ENCODE measurements at regions not wholly inside any gene's neighbourhood (a gene's known extent, or its start where the extent isn't known, plus 50 kb on each side); places are given as distances from the start of the nearest gene placed in this dataset.

DNA sequence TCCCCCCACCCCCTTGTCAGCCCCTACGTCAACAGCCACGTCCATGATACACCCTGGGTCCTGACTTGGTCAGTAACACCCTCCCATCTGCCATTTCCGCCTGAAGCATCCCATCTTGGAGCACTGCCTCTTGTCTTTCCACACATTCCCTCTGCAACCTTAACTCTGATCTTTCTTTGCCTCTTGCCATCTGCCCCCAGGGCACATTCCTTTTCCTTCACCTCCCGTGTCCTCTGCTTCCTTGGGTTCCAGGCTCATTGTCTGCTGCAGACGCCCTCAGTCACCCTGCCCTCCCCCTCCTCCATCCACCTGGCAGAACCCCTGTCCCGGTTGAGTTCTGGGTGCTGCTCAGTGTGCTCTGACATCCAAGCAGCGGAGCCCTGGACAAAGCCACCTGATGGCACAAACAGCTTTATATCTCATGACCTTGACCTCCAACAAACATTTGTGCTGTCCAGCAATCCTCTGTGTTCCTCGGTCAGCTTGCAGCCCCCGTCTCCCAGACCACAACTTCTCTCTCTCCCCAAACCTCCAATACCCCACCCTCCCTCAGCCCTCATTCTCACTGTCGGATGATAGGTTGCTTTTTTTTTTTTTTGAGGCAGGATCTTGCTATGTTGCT is 97.7 kb upstream of the IER5L start:
- TF ChIP-seq, protein P1, sequence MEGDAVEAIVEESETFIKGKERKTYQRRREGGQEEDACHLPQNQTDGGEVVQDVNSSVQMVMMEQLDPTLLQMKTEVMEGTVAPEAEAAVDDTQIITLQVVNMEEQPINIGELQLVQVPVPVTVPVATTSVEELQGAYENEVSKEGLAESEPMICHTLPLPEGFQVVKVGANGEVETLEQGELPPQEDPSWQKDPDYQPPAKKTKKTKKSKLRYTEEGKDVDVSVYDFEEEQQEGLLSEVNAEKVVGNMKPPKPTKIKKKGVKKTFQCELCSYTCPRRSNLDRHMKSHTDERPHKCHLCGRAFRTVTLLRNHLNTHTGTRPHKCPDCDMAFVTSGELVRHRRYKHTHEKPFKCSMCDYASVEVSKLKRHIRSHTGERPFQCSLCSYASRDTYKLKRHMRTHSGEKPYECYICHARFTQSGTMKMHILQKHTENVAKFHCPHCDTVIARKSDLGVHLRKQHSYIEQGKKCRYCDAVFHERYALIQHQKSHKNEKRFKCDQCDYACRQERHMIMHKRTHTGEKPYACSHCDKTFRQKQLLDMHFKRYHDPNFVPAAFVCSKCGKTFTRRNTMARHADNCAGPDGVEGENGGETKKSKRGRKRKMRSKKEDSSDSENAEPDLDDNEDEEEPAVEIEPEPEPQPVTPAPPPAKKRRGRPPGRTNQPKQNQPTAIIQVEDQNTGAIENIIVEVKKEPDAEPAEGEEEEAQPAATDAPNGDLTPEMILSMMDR (conservative IDR thresholded peaks at IDR 0.05; ENCODE audit: low read depth, low read length), result no peak
- TF ChIP-seq POLR2A (IDR thresholded peaks at IDR 0.05; ENCODE audit: low read depth, low read length), result no peak
- TF ChIP-seq MXI1 (IDR thresholded peaks at IDR 0.05; ENCODE audit: borderline replicate concordance, low read depth, low read length), result no peak
- TF ChIP-seq MAFK (IDR thresholded peaks at IDR 0.05; ENCODE audit: low read depth, low read length), result no peak
- TF ChIP-seq MAZ (IDR thresholded peaks at IDR 0.05; ENCODE audit: borderline replicate concordance, low read depth, low read length), result no peak
- TF ChIP-seq RAD21 (IDR thresholded peaks at IDR 0.05; ENCODE audit: low read length), result no peak
